Mucosa of stomach (tissue), 1 donor: ENCODE measurements at regions not wholly inside any gene's neighbourhood (a gene's known extent, or its start where the extent isn't known, plus 50 kb on each side); places are given as distances from the start of the nearest gene placed in this dataset.
"Not testable (repeated sequence)": the region's sequence is repeated elsewhere in the genome, so short reads cannot be mapped to it uniquely, and the experiment has no call there.

Source experiments
- H3K27me3 ChIP-seq: one replicate; pipeline ENCODE4 v1.7.0; 2013; ENCODE audit warnings: mild to moderate bottlenecking, low read length; ENCODE audit not compliant: control insufficient read depth, insufficient read depth
- H3K36me3 ChIP-seq: one replicate; pipeline ENCODE4 v1.7.0; 2013; ENCODE audit warnings: low read length; ENCODE audit not compliant: control insufficient read depth, insufficient read depth
- H3K4me1 ChIP-seq: one replicate; pipeline ENCODE4 v1.7.0; 2013; ENCODE audit warnings: mild to moderate bottlenecking, low read length; ENCODE audit not compliant: control insufficient read depth, insufficient read depth
- H3K4me3 ChIP-seq: one replicate; pipeline ENCODE4 v1.7.0; 2013; ENCODE audit warnings: low read length
- H3K9ac ChIP-seq: one replicate; pipeline ENCODE4 v1.7.0; 2013; ENCODE audit warnings: mild to moderate bottlenecking, low read length, moderate library complexity
- H3K9me3 ChIP-seq: one replicate; pipeline ENCODE4 v1.7.0; 2013; ENCODE audit warnings: mild to moderate bottlenecking, low read length, moderate library complexity; ENCODE audit not compliant: control insufficient read depth
- donor health status: Pancreatic carcinoma.

DNA sequence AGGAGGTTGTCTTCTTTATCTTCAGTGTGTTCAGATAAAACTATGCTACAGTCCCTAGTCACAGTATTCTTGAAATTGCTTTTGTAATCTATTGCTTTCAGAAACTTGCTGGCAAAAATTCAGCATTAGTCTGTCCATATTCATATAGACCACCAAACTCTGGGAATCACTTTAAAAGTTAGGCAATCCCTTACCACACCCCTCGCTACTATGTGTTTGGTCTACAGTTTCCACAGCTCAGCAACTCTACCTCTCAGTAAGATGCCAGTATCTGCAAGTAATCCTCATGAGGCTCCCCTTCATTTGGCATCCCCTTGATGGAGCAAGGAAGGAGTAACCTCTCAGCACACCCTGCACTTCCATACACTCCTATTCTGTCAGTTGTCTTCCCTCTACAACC lies 1706.6 kb upstream of the CELF4 start:
- Histone ChIP-seq H3K9me3 (no peaks in the 10 kb centered on the region), H3K4me1 (no peaks in the 10 kb centered on the region), H3K9ac (no peak overlapping the region), H3K36me3 (no peaks in the 10 kb centered on the region), H3K27me3 (no peaks in the 10 kb centered on the region), H3K4me3 (no peak overlapping the region)

DNA sequence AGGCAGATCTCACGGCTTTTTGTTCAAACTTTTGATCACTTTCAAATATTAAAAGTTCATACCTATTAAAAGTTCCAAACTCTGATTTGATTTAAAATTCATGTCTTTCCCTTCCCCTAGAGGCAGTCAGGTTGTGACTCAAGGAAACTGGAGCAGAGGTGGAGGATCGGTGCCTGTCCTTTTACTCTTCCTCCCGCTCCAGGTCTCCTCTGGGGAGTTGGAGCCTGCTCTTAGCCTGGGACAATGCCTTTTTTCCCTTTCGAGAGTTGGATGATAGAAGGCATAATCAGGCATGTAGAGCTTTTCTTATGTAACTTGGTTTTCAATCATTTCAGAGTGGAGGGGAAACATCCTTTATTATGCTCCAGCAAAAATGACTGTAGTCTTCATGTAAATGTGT lies 1706.1 kb upstream of the CELF4 start:
- Histone ChIP-seq H3K36me3 (no peaks in the 10 kb centered on the region), H3K27me3 (no peaks in the 10 kb centered on the region), H3K9me3 (no peaks in the 10 kb centered on the region), H3K9ac (no peak overlapping the region), H3K4me1 (no peaks in the 10 kb centered on the region), H3K4me3 (no peak overlapping the region)

DNA sequence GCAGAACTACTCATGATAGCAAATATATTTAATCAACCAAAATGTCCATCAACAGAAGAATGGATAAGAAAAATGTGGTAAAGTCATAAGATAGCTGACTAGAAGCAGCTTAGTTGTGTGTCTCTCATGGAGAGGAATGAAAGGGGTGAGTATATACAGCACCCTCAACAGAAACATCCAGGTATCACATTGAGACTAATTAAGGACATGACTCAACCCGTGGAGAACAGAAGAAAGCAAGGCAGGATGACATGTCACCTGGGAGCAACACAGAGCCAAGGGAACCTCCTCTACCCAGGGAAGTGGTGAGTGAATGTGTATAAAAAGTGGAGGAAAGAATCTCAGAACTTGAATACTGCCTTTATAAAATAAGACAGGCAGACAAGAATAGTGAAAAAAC lies 1695.0 kb upstream of the CELF4 start:
- Histone ChIP-seq H3K27me3 (no peaks in the 10 kb centered on the region), H3K4me3 (no peak overlapping the region), H3K36me3 (no peaks in the 10 kb centered on the region), H3K4me1 (no peaks in the 10 kb centered on the region), H3K9me3 (no peaks in the 10 kb centered on the region), H3K9ac (no peak overlapping the region)

DNA sequence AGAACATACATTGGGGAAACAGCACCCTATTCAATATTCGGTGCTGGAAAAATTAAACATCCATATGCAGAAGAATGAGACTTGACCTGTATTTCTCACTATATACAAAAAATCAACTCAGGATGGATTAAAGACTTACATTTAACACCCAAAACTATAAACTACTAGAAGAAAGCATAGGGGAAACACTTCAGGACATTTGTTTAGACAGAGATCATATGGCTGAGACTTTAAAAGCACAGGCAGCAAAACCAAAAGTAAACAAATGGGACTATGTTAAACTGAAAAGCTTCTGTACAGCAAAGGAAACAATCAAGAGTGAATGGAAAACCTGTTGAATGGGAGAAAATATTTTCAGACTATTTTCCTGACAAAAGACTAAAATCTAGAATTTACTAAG lies 1694.1 kb upstream of the CELF4 start:
- no peak overlapping the region for H3K9ac ChIP-seq
- no peaks in the 10 kb centered on the region for H3K9me3 ChIP-seq
- no peaks in the 10 kb centered on the region for H3K36me3 ChIP-seq
- no peaks in the 10 kb centered on the region for H3K4me1 ChIP-seq
- H3K4me3 ChIP-seq, result no peak overlapping the region
- H3K27me3 ChIP-seq, result no peaks in the 10 kb centered on the region

DNA sequence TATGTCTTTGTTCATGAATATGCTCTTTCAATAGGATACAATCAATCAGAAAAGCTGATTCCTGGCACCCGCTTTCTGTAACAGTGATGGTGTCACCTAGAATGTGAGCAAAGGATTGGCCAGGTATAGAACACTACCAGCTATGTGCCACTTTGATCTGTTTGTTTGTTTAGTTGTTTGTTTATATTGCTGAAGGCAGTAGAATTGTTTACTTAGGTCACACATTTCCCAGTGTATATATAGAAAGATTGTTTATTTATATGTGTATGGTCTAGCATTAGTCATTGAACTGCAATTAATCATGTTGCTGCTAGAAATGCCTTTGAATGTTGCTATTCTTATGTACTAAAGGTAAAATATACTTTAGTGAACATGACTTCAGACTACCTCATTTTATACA lies 1678.6 kb upstream of the CELF4 start:
- no peaks in the 10 kb centered on the region for H3K36me3 ChIP-seq
- H3K4me1 ChIP-seq, result no peaks in the 10 kb centered on the region
- H3K9me3 ChIP-seq, result no peaks in the 10 kb centered on the region
- no peak overlapping the region for H3K9ac ChIP-seq
- H3K27me3 ChIP-seq, result no peaks in the 10 kb centered on the region
- no peak overlapping the region for H3K4me3 ChIP-seq

- Histone ChIP-seq H3K9me3 (no peaks in the 10 kb centered on the region), H3K4me1 (no peaks in the 10 kb centered on the region), H3K36me3 (no peaks in the 10 kb centered on the region), H3K4me3 (no peak overlapping the region), H3K9ac (no peak overlapping the region), H3K27me3 (no peaks in the 10 kb centered on the region)
Measured at GRCh38 chr18:39241534-39241933, 1675.9 kb upstream of the CELF4 start.

GRCh38 chr18:39238981-39239660 lies 1673.5 kb upstream of the CELF4 start:
- no peak overlapping the region for H3K4me3 ChIP-seq
- H3K36me3 ChIP-seq, result no peaks in the 10 kb centered on the region
- H3K9ac ChIP-seq, result no peak overlapping the region

GRCh38 chr18:39235118-39235719 lies 1669.6 kb upstream of the CELF4 start:
- H3K36me3 ChIP-seq, result no peaks in the 10 kb centered on the region
- no peak overlapping the region for H3K4me3 ChIP-seq
- no peaks in the 10 kb centered on the region for H3K4me1 ChIP-seq
- H3K9me3 ChIP-seq, result no peaks in the 10 kb centered on the region
- no peaks in the 10 kb centered on the region for H3K27me3 ChIP-seq
- no peak overlapping the region for H3K9ac ChIP-seq

More at GRCh38 chr18:39238981-39239660, 1673.5 kb upstream of the CELF4 start:
- no peaks in the 10 kb centered on the region for H3K9me3 ChIP-seq
- no peaks in the 10 kb centered on the region for H3K27me3 ChIP-seq
- H3K4me1 ChIP-seq, result no peaks in the 10 kb centered on the region

GRCh38 chr18:39232937-39233336 lies 1667.3 kb upstream of the CELF4 start:
- Histone ChIP-seq H3K27me3 (no peaks in the 10 kb centered on the region), H3K4me3 (no peak overlapping the region)

GRCh38 chr18:39232490-39232889 lies 1666.9 kb upstream of the CELF4 start:
- Histone ChIP-seq H3K4me1 (no peaks in the 10 kb centered on the region), H3K27me3 (no peaks in the 10 kb centered on the region), H3K9ac (no peak overlapping the region), H3K9me3 (no peaks in the 10 kb centered on the region), H3K4me3 (no peak overlapping the region), H3K36me3 (no peaks in the 10 kb centered on the region)

More at GRCh38 chr18:39232937-39233336, 1667.3 kb upstream of the CELF4 start:
- Histone ChIP-seq H3K9ac (no peak overlapping the region), H3K36me3 (no peaks in the 10 kb centered on the region), H3K9me3 (no peaks in the 10 kb centered on the region), H3K4me1 (no peaks in the 10 kb centered on the region)

DNA sequence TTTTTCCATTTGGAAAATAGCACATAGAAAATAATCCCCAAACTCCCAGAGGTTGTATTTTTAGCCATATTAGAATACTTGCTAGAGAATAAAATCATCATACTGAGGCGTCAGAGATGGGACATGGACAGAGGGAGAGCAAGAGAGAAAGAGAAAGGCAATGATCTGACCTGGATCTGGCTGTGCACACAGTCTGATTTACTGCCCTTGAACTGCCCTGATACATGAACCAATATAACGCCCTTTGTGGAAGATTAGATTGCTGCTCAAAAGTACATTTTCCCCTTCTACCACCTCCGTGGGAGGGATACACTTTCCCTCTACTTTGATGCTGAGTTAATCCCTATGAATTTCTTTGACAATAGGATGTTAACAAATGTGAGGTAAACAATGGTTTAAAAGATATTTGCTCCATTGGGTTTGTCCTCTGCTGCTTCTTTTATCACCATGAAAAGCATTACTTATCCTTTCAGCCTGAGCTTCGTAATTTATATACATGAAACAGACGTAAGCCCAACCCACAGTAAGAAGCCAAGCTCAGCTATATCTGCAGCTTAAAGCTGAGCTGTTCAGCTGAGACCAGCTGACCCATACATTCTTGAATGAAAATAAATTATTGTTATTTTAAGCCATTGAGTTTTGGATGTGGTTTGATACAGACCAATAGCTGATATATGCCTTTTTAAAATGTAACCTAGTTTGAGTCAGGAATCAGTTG lies 1664.6 kb upstream of the CELF4 start:
- no peak overlapping the region for H3K9ac ChIP-seq
- H3K4me3 ChIP-seq, result no peak overlapping the region
- H3K4me1 ChIP-seq, result no peaks in the 10 kb centered on the region
- no peaks in the 10 kb centered on the region for H3K9me3 ChIP-seq
- no peaks in the 10 kb centered on the region for H3K36me3 ChIP-seq
- no peaks in the 10 kb centered on the region for H3K27me3 ChIP-seq

- not testable (repeated sequence) for H3K4me1 ChIP-seq, H3K9ac ChIP-seq, H3K36me3 ChIP-seq, H3K4me3 ChIP-seq, H3K27me3 ChIP-seq, H3K9me3 ChIP-seq
Measured at GRCh38 chr18:39227769-39228168, 1662.2 kb upstream of the CELF4 start.
